ENCODE measurements at regions not wholly inside any gene's neighbourhood (a gene's known extent, or its start where the extent isn't known, plus 50 kb on each side); places are given as distances from the start of the nearest gene placed in this dataset.

DNA sequence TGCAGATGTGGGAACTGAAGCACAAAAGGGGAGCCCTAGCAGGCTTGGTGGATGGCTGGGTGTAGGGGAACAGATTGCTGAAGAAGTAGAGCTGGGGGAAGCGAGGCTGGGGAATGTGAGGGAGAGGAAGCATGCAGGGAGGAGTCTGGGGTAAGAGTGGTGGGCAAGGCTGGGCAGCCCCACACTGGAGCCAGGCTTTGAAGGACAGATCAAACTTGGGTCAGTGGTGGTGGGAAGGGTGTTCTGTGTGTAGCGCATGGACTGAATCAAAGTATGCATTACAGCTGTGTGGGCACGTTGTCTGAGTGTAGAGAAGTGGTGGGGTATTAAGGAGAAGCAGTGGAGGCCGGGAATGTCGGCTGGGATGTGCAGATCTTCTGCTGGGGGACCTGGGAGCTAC lies 116.0 kb downstream of the CYLD start:
- no peak overlapping the region for H3K23ac ChIP-seq (ENCODE audit: insufficient read length)
- no peak for TF ChIP-seq JUN (IDR thresholded peaks at IDR 0.05; ENCODE audit: low read depth, low read length)
- no peak for TF ChIP-seq CBX5 (IDR thresholded peaks at IDR 0.05; ENCODE audit: low read depth, low read length)
- TF ChIP-seq SIN3A (conservative IDR thresholded peaks at IDR 0.05 in 1 of 2, IDR thresholded peaks at IDR 0.05 in 1 of 2; ENCODE audit: low read depth in 1 of 2, low read length in 2 of 2): no peak
- TF ChIP-seq KDM1A (IDR thresholded peaks at IDR 0.05; ENCODE audit: borderline replicate concordance, low read length): no peak
- no peak for TF ChIP-seq SP2 (IDR thresholded peaks at IDR 0.05; ENCODE audit: low read length)
- no peak for TF ChIP-seq HDAC2 (IDR thresholded peaks at IDR 0.05; ENCODE audit: borderline replicate concordance in 1 of 2, low read depth in 2 of 2, low read length in 2 of 2)
- TF ChIP-seq RXRA (IDR thresholded peaks at IDR 0.05; ENCODE audit: insufficient read depth, low read depth, low read length): no peak
- no peak for TF ChIP-seq HDAC6 (IDR thresholded peaks at IDR 0.05; ENCODE audit: low read depth, low read length)
- no peak for TF ChIP-seq CTBP2 (IDR thresholded peaks at IDR 0.05; ENCODE audit: borderline replicate concordance, insufficient read depth, insufficient read length, low read length)
- TF ChIP-seq TAF1 (IDR thresholded peaks at IDR 0.05; ENCODE audit: low read depth, low read length): no peak
- TF ChIP-seq, protein P1, sequence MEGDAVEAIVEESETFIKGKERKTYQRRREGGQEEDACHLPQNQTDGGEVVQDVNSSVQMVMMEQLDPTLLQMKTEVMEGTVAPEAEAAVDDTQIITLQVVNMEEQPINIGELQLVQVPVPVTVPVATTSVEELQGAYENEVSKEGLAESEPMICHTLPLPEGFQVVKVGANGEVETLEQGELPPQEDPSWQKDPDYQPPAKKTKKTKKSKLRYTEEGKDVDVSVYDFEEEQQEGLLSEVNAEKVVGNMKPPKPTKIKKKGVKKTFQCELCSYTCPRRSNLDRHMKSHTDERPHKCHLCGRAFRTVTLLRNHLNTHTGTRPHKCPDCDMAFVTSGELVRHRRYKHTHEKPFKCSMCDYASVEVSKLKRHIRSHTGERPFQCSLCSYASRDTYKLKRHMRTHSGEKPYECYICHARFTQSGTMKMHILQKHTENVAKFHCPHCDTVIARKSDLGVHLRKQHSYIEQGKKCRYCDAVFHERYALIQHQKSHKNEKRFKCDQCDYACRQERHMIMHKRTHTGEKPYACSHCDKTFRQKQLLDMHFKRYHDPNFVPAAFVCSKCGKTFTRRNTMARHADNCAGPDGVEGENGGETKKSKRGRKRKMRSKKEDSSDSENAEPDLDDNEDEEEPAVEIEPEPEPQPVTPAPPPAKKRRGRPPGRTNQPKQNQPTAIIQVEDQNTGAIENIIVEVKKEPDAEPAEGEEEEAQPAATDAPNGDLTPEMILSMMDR (IDR thresholded peaks at IDR 0.05; ENCODE audit: control extremely low read depth in 1 of 3, insufficient read depth in 1 of 3, low read depth in 1 of 3, low read length in 3 of 3): no peak

More for the DNA sequence above, 116.0 kb downstream of the CYLD start:
- 73% methylated on average over 5 of the region's 5 CpGs; no CpG with 5 or more reads in 1 of the 2 experiments for WGBS, 2 experiments (ENCODE audit: extremely low coverage in 1 of 2, insufficient coverage in 1 of 2, insufficient read length in 1 of 2, insufficient replicate concordance in 2 of 2, low coverage in 1 of 2, low lambda C conversion rate in 2 of 2, missing lambda C conversion rate in 1 of 2)
- Histone ChIP-seq H2AK5ac (ENCODE audit: low read depth, low read length) (peak overlapping the region; percentile 39; the same call in 1 of the 2 replicates), H3K4ac (replicated peaks; ENCODE audit: insufficient read length, low read depth, low read length) (no peak overlapping the region), H2BK120ac (replicated peaks; ENCODE audit: low read depth, low read length) (no peak overlapping the region), H2BK5ac (ENCODE audit: low read depth, low read length) (no peak overlapping the region), H2BK20ac (ENCODE audit: low read length) (no peak overlapping the region), H3K4me2 (ENCODE audit: insufficient read depth in 1 of 2, low read depth in 2 of 2, low read length in 2 of 2) (no peak overlapping the region; a peak in 1 of 4 replicates), H4K91ac (replicated peaks; ENCODE audit: insufficient read length, low read length) (no peak overlapping the region), H4K8ac (ENCODE audit: extremely low read depth, insufficient read depth, low read length) (no peak overlapping the region), H2BK15ac (ENCODE audit: low read length) (no peak overlapping the region), H3K36me3 (ENCODE audit: control insufficient read depth in 2 of 4, insufficient read depth in 4 of 4, low read length in 3 of 4) (no peaks in the 10 kb centered on the region), H3K27ac (ENCODE audit: low read depth, low read length) (no peak overlapping the region), H3K23me2 (ENCODE audit: low read depth, low read length) (no peaks in the 10 kb centered on the region; the same call in 1 of the 2 replicates), H3K18ac (ENCODE audit: extremely low read depth, low read length) (no peak overlapping the region), H3K9ac (replicated peaks in 1 of 4; ENCODE audit: extremely low read depth in 1 of 4, low read depth in 3 of 4, low read length in 3 of 4) (no peak overlapping the region), H4K5ac (ENCODE audit: insufficient read length, low read depth, low read length) (no peak overlapping the region), H3K9me3 (ENCODE audit: insufficient read depth in 2 of 2, low read depth in 1 of 2, low read length in 1 of 2) (no peaks in the 10 kb centered on the region), H3K27me3 (replicated peaks in 1 of 4; ENCODE audit: control insufficient read depth in 3 of 4, extremely low read depth in 1 of 4, insufficient read depth in 3 of 4, low read length in 3 of 4) (no peaks in the 10 kb centered on the region), H2BK12ac (ENCODE audit: low read depth, low read length) (no peak overlapping the region), H4K20me1 (replicated peaks in 1 of 2; ENCODE audit: control insufficient read depth in 1 of 2, insufficient read depth in 2 of 2, low read length in 2 of 2) (no peaks in the 10 kb centered on the region), H3K4me1 (replicated peaks in 1 of 4; ENCODE audit: control insufficient read depth in 3 of 4, insufficient read depth in 4 of 4, low read length in 3 of 4) (peaks cover 0 to 3% (median 0%) of the 10 kb centered on the region in 4 experiments; a peak in 2 of 7 replicates), H2AFZ (ENCODE audit: low read length) (no peak overlapping the region), H3K4me3 (ENCODE audit: extremely low read depth in 1 of 4, insufficient read depth in 2 of 4, low read depth in 3 of 4, low read length in 4 of 4) (no peak overlapping the region), H3K79me2 (ENCODE audit: control insufficient read depth in 1 of 2, insufficient read depth in 2 of 2, low read length in 2 of 2) (no peaks in the 10 kb centered on the region), H3K79me1 (ENCODE audit: low read depth, low read length) (no peaks in the 10 kb centered on the region), H3K14ac (ENCODE audit: insufficient read length) (no peak overlapping the region), H3K56ac (replicated peaks; ENCODE audit: insufficient read length, low read depth, low read length) (no peak overlapping the region)
- POLR2A ChIA-PET (ENCODE audit: partially characterized antibody): no interaction called here
- CTCF ChIA-PET (ENCODE audit: partially characterized antibody): interaction anchor here (1.5 kb wide), 1 partner anchor 11 kb away, joined by 5 read pairs; no protein-coding TSS in a partner anchor
- FAIRE-seq: no peak
- DNase-seq (ENCODE audit: low read depth in 1 of 2, low spot score in 2 of 2): peak in 1 of 2 experiments; percentile 35
